ENCODE measurements at regions not wholly inside any gene's neighbourhood (a gene's known extent, or its start where the extent isn't known, plus 50 kb on each side); places are given as distances from the start of the nearest gene placed in this dataset.
"Not testable (repeated sequence)": the region's sequence is repeated elsewhere in the genome, so short reads cannot be mapped to it uniquely, and the experiment has no call there.

DNA sequence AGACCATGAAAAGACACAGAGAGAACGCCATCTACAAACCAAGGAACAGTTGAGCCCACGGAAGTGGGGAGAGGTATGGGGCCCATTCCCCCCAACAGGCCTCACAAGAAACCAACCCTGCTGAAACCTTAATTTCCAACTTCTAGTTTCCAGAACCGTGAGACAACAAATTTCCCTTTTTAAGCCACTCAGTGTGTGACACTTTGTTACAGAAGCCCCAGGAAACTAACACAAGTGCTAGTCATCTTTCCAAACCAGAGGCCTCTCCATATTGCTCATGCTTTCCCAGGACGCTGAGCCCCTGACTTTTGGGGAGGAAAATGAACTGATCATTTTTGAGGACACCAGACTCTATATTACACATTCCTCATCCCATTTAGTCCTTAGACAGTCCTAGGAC is 186.8 kb downstream of the NUFIP1 start:
- Histone ChIP-seq H3K36me3 (ENCODE audit: control insufficient read depth, insufficient read depth, low read length) (no peaks in the 10 kb centered on the region), H3K4me3 (ENCODE audit: low read length) (no peak overlapping the region), H3K27ac (ENCODE audit: low read depth, low read length) (no peak overlapping the region), H3K18ac (ENCODE audit: low read length) (no peak overlapping the region), H3K4me2 (ENCODE audit: low read length) (no peak overlapping the region), H3K23ac (ENCODE audit: low read length) (no peak overlapping the region), H2BK15ac (replicated peaks; ENCODE audit: low read depth) (no peak overlapping the region), H2BK120ac (ENCODE audit: low read depth, low read length) (no peak overlapping the region), H3K4me1 (ENCODE audit: control insufficient read depth, low read depth, low read length) (no peaks in the 10 kb centered on the region), H4K5ac (ENCODE audit: low read length) (no peak overlapping the region), H2BK5ac (ENCODE audit: low read length) (no peak overlapping the region), H3K27me3 (ENCODE audit: insufficient read depth, low read length, poor library complexity) (no peaks in the 10 kb centered on the region), H3K9ac (ENCODE audit: low read length) (no peak overlapping the region), H4K8ac (ENCODE audit: low read depth, low read length) (no peak overlapping the region), H2AK5ac (ENCODE audit: low read length) (no peak overlapping the region), H3K4ac (ENCODE audit: low read depth, low read length) (no peak overlapping the region), H3K79me2 (ENCODE audit: control insufficient read depth, insufficient read depth, low read length) (no peaks in the 10 kb centered on the region), H3K56ac (ENCODE audit: low read length) (no peak overlapping the region), H3K79me1 (ENCODE audit: low read length) (no peaks in the 10 kb centered on the region)
- no peak for DNase-seq
- no CpG with 5 or more reads among the region's 4 CpGs for WGBS (ENCODE audit: extremely low coverage, insufficient coverage, low lambda C conversion rate)

GRCh38 chr13:44801990-44802389 is 187.3 kb downstream of the NUFIP1 start:
- Histone ChIP-seq H3K27me3 (ENCODE audit: insufficient read depth, low read length, poor library complexity) (no peaks in the 10 kb centered on the region), H3K36me3 (ENCODE audit: control insufficient read depth, insufficient read depth, low read length) (no peaks in the 10 kb centered on the region), H2BK15ac (replicated peaks; ENCODE audit: low read depth) (no peak overlapping the region), H3K79me2 (ENCODE audit: control insufficient read depth, insufficient read depth, low read length) (no peaks in the 10 kb centered on the region), H3K18ac (ENCODE audit: low read length) (no peak overlapping the region), H3K56ac (ENCODE audit: low read length) (no peak overlapping the region), H4K5ac (ENCODE audit: low read length) (no peak overlapping the region), H3K27ac (ENCODE audit: low read depth, low read length) (no peak overlapping the region), H3K4me2 (ENCODE audit: low read length) (no peak overlapping the region), H3K4me3 (ENCODE audit: low read length) (no peak overlapping the region), H2BK120ac (ENCODE audit: low read depth, low read length) (no peak overlapping the region), H3K4me1 (ENCODE audit: control insufficient read depth, low read depth, low read length) (no peaks in the 10 kb centered on the region), H3K4ac (ENCODE audit: low read depth, low read length) (no peak overlapping the region), H4K8ac (ENCODE audit: low read depth, low read length) (no peak overlapping the region), H3K9ac (ENCODE audit: low read length) (no peak overlapping the region), H2AK5ac (ENCODE audit: low read length) (no peak overlapping the region), H3K79me1 (ENCODE audit: low read length) (no peaks in the 10 kb centered on the region), H3K23ac (ENCODE audit: low read length) (no peak overlapping the region), H2BK5ac (ENCODE audit: low read length) (no peak overlapping the region)
- no peak for DNase-seq
- WGBS (ENCODE audit: extremely low coverage, insufficient coverage, low lambda C conversion rate) = no CpG with 5 or more reads among the region's 4 CpGs

DNA sequence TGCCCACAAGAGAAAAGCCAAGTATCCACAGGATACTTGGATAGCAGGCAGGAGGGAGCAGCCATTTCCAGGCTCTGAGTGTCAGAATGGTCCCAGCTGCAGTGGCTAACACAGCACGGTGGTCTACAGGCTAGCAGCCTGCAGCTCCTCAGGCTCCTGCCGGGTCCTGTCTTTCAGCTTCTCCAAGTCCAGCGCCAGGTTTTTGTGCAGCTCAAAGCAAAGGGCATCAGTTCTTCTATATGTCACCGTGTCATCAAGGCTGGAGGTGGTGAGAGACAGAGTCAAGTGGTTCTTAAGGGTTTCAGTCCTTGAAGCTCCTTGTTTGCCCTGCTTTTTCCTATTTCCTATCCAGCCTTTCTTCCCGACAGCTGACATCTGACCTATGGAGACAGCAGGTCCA is 188.6 kb downstream of the NUFIP1 start:
- no CpG with 5 or more reads among the region's 5 CpGs for WGBS (ENCODE audit: extremely low coverage, insufficient coverage, low lambda C conversion rate)
- Histone ChIP-seq H2BK120ac (ENCODE audit: low read depth, low read length) (no peak overlapping the region), H3K23ac (ENCODE audit: low read length) (no peak overlapping the region)

DNA sequence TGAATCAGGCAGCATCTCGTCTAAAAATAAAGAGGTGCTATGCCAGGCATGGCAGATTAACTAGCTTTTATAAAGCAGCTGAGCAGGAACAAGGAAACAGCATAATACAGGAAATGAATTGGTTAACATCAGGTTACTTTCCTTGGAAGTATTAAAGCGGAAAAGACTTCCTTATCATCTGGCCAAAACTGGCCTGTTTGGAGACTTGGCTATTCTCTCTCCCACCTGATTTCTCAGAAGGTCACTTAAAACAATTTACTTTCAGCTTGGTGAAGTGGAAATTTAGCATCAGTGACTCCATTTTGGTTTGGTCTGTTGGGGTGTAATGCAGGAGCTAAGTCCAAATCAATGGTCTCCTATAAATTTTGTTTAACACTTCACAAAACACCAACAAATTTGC is 191.6 kb downstream of the NUFIP1 start:
- Histone ChIP-seq H3K18ac (ENCODE audit: low read length) (no peak overlapping the region), H2BK15ac (replicated peaks; ENCODE audit: low read depth) (no peak overlapping the region), H3K4me2 (ENCODE audit: low read length) (no peak overlapping the region), H4K5ac (ENCODE audit: low read length) (no peak overlapping the region), H3K4ac (ENCODE audit: low read depth, low read length) (no peak overlapping the region), H3K4me3 (ENCODE audit: low read length) (no peak overlapping the region), H3K79me1 (ENCODE audit: low read length) (no peaks in the 10 kb centered on the region), H2AK5ac (ENCODE audit: low read length) (no peak overlapping the region), H2BK120ac (ENCODE audit: low read depth, low read length) (no peak overlapping the region), H3K27me3 (ENCODE audit: insufficient read depth, low read length, poor library complexity) (no peaks in the 10 kb centered on the region), H3K36me3 (ENCODE audit: control insufficient read depth, insufficient read depth, low read length) (no peaks in the 10 kb centered on the region), H3K9ac (ENCODE audit: low read length) (no peak overlapping the region), H3K4me1 (ENCODE audit: control insufficient read depth, low read depth, low read length) (no peaks in the 10 kb centered on the region), H2BK5ac (ENCODE audit: low read length) (no peak overlapping the region), H4K8ac (ENCODE audit: low read depth, low read length) (no peak overlapping the region), H3K23ac (ENCODE audit: low read length) (no peak overlapping the region), H3K27ac (ENCODE audit: low read depth, low read length) (no peak overlapping the region), H3K56ac (ENCODE audit: low read length) (no peak overlapping the region), H3K79me2 (ENCODE audit: control insufficient read depth, insufficient read depth, low read length) (no peaks in the 10 kb centered on the region)
- WGBS (ENCODE audit: extremely low coverage, insufficient coverage, low lambda C conversion rate) = no CpG with 5 or more reads among the region's 2 CpGs
- DNase-seq = no peak

More for the DNA sequence above, 188.6 kb downstream of the NUFIP1 start:
- no peaks in the 10 kb centered on the region for H3K4me1 ChIP-seq (ENCODE audit: control insufficient read depth, low read depth, low read length)
- H3K79me1 ChIP-seq (ENCODE audit: low read length) = no peaks in the 10 kb centered on the region
- no peak overlapping the region for H2AK5ac ChIP-seq (ENCODE audit: low read length)
- H3K27ac ChIP-seq (ENCODE audit: low read depth, low read length) = no peak overlapping the region
- no peaks in the 10 kb centered on the region for H3K36me3 ChIP-seq (ENCODE audit: control insufficient read depth, insufficient read depth, low read length)
- no peak for DNase-seq
- no peaks in the 10 kb centered on the region for H3K27me3 ChIP-seq (ENCODE audit: insufficient read depth, low read length, poor library complexity)
- H3K18ac ChIP-seq (ENCODE audit: low read length) = no peak overlapping the region
- no peak overlapping the region for H4K5ac ChIP-seq (ENCODE audit: low read length)
- no peak overlapping the region for H3K4ac ChIP-seq (ENCODE audit: low read depth, low read length)
- no peak overlapping the region for H3K56ac ChIP-seq (ENCODE audit: low read length)
- H3K4me2 ChIP-seq (ENCODE audit: low read length) = no peak overlapping the region
- no peak overlapping the region for H3K4me3 ChIP-seq (ENCODE audit: low read length)
- H2BK15ac ChIP-seq (replicated peaks; ENCODE audit: low read depth) = no peak overlapping the region
- H3K79me2 ChIP-seq (ENCODE audit: control insufficient read depth, insufficient read depth, low read length) = no peaks in the 10 kb centered on the region
- no peak overlapping the region for H3K9ac ChIP-seq (ENCODE audit: low read length)
- no peak overlapping the region for H4K8ac ChIP-seq (ENCODE audit: low read depth, low read length)
- H2BK5ac ChIP-seq (ENCODE audit: low read length) = no peak overlapping the region

- Histone ChIP-seq H4K5ac (ENCODE audit: low read length) (no peak overlapping the region), H3K9ac (ENCODE audit: low read length) (no peak overlapping the region), H2BK15ac (replicated peaks; ENCODE audit: low read depth) (no peak overlapping the region), H3K56ac (ENCODE audit: low read length) (no peak overlapping the region), H2AK5ac (ENCODE audit: low read length) (no peak overlapping the region), H3K79me2 (ENCODE audit: control insufficient read depth, insufficient read depth, low read length) (no peaks in the 10 kb centered on the region), H2BK120ac (ENCODE audit: low read depth, low read length) (no peak overlapping the region), H3K18ac (ENCODE audit: low read length) (no peak overlapping the region), H3K23ac (ENCODE audit: low read length) (peak overlapping the region; percentile 89), H3K4me3 (ENCODE audit: low read length) (no peak overlapping the region), H3K36me3 (ENCODE audit: control insufficient read depth, insufficient read depth, low read length) (no peaks in the 10 kb centered on the region), H3K4ac (ENCODE audit: low read depth, low read length) (no peak overlapping the region), H4K8ac (ENCODE audit: low read depth, low read length) (no peak overlapping the region), H3K27me3 (ENCODE audit: insufficient read depth, low read length, poor library complexity) (no peaks in the 10 kb centered on the region), H2BK5ac (ENCODE audit: low read length) (no peak overlapping the region), H3K27ac (ENCODE audit: low read depth, low read length) (no peak overlapping the region), H3K4me2 (ENCODE audit: low read length) (no peak overlapping the region), H3K79me1 (ENCODE audit: low read length) (no peaks in the 10 kb centered on the region), H3K4me1 (ENCODE audit: control insufficient read depth, low read depth, low read length) (no peaks in the 10 kb centered on the region)
- no CpG with 5 or more reads among the region's 5 CpGs for WGBS (ENCODE audit: extremely low coverage, insufficient coverage, low lambda C conversion rate)
- DNase-seq = no peak
These were observed 192.4 kb downstream of the NUFIP1 start for GRCh38 chr13:44796597-44797490.

DNA sequence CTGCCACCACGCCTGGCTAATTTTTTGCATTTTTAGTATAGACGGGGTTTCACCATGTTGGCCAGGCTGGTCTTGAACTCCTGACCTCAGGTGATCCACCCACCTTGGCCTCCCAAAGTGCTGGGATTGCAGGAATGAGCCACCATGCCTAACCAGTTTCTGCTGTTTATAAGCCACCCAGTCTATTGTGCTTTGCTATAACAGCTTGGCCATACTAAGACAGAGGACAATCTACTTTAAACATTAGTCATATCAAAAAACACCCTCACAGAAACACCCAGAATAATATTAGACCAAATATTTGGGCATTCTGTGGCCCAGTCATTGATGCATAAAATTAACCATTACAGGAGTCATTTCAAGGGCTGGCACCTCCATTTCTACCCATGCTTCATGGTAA is 193.2 kb downstream of the NUFIP1 start:
- not testable (repeated sequence) for H2AK5ac ChIP-seq (ENCODE audit: low read length); H2BK5ac ChIP-seq (ENCODE audit: low read length); H3K23ac ChIP-seq (ENCODE audit: low read length); H3K36me3 ChIP-seq (ENCODE audit: control insufficient read depth, insufficient read depth, low read length); H3K27ac ChIP-seq (ENCODE audit: low read depth, low read length); H3K4me2 ChIP-seq (ENCODE audit: low read length); H4K5ac ChIP-seq (ENCODE audit: low read length); H3K4me1 ChIP-seq (ENCODE audit: control insufficient read depth, low read depth, low read length); DNase-seq; H4K8ac ChIP-seq (ENCODE audit: low read depth, low read length); H3K9ac ChIP-seq (ENCODE audit: low read length); H2BK120ac ChIP-seq (ENCODE audit: low read depth, low read length); H3K79me2 ChIP-seq (ENCODE audit: control insufficient read depth, insufficient read depth, low read length); H3K4me3 ChIP-seq (ENCODE audit: low read length); H3K56ac ChIP-seq (ENCODE audit: low read length); H2BK15ac ChIP-seq (replicated peaks; ENCODE audit: low read depth); H3K27me3 ChIP-seq (ENCODE audit: insufficient read depth, low read length, poor library complexity); H3K18ac ChIP-seq (ENCODE audit: low read length); H3K4ac ChIP-seq (ENCODE audit: low read depth, low read length); H3K79me1 ChIP-seq (ENCODE audit: low read length)
- no CpG with 5 or more reads among the region's 2 CpGs for WGBS (ENCODE audit: extremely low coverage, insufficient coverage, low lambda C conversion rate)
